SK-N-SH (cell line): ENCODE measurements at regions not wholly inside any gene's neighbourhood (a gene's known extent, or its start where the extent isn't known, plus 50 kb on each side); places are given as distances from the start of the nearest gene placed in this dataset.

Experiments used
- CTCF ChIA-PET: fragments of 300-600, 350-600 bp; formaldehyde crosslinking; extraction: SDS; loops from one replicate; lab custom pipeline; 2021; lab: Yijun Ruan, JAX
- POLR2A ChIA-PET: fragments of 350-600 bp; sonication (Branson Sonifier 250); formaldehyde crosslinking; extraction: SDS; loops from one replicate; lab custom pipeline; 2020; ENCODE audit warnings: antibody characterized with exemption, inconsistent platforms; lab: Yijun Ruan, JAX
- DNase-seq: peaks from one replicate; pipeline ENCODE4 v3.0.0; 2012
- H2AFZ ChIP-seq: fragments of 200-600 bp; sonication (generic); 2 replicates; pipeline ENCODE4 v1.8.1; 2016; ENCODE audit warnings: antibody characterized with exemption, mild to moderate bottlenecking, low read depth
- H3F3A ChIP-seq: fragments of 200-600 bp; sonication (generic); replicated peaks from 2 replicates; pipeline ENCODE3; 2016; ENCODE audit warnings: antibody characterized with exemption, mild to moderate bottlenecking; ENCODE audit not compliant: insufficient read depth
- H3K27ac ChIP-seq, 2 experiments: fragments of 200-500 bp in 1 of 2; fragments of 200-600 bp in 1 of 2; sonication (Bioruptor generic) in 1 of 2; sonication (generic), shearing (Covaris generic) in 1 of 2; 2 replicates each; pipeline versions ENCODE4 v1.5.1 to v1.6.1; 2014 to 2016; ENCODE audit warnings: low read depth in 2 of 2, inconsistent platforms in 1 of 2, low read length in 1 of 2, mild to moderate bottlenecking in 1 of 2, mixed read lengths in 1 of 2
- H3K27me3 ChIP-seq: fragments of 200-600 bp; sonication (generic), shearing (Covaris generic); 2 replicates; pipeline ENCODE4 v1.6.1; 2016; ENCODE audit warnings: mixed run types; ENCODE audit not compliant: insufficient read depth
- H3K36me3 ChIP-seq, 2 experiments: fragments of 200-500 bp in 1 of 2; fragments of 200-600 bp in 1 of 2; sonication (Bioruptor generic) in 1 of 2; sonication (generic) in 1 of 2; replicated peaks in 1 of 2; 2 replicates each; pipeline versions ENCODE3 to v1.5.1; 2014 to 2016; ENCODE audit warnings: low read length in 1 of 2, mild to moderate bottlenecking in 1 of 2; ENCODE audit not compliant: insufficient read depth in 2 of 2, control insufficient read depth in 1 of 2
- H3K4me1 ChIP-seq, 2 experiments: fragments of 200-500 bp in 1 of 2; fragments of 200-600 bp in 1 of 2; sonication (Bioruptor generic) in 1 of 2; sonication (generic), shearing (Covaris generic) in 1 of 2; 2 replicates each; pipeline versions ENCODE4 v1.5.1 to v1.6.1; 2014 to 2016; ENCODE audit warnings: low read depth in 1 of 2, low read length in 1 of 2, mixed run types in 1 of 2; ENCODE audit not compliant: insufficient read depth in 2 of 2, control insufficient read depth in 1 of 2
- H3K4me2 ChIP-seq: fragments of 200-600 bp; sonication (generic), shearing (Covaris generic); 2 replicates; pipeline ENCODE4 v1.6.1; 2017; ENCODE audit warnings: mixed run types
- H3K4me3 ChIP-seq, 2 experiments: fragments of 200-500 bp in 1 of 2; fragments of 200-600 bp in 1 of 2; sonication (Bioruptor generic) in 1 of 2; sonication (generic), shearing (Covaris generic) in 1 of 2; 2 replicates each; pipeline versions ENCODE4 v1.5.1 to v1.8.1; 2014 to 2016; ENCODE audit warnings: low read depth in 2 of 2, inconsistent platforms in 1 of 2, low read length in 1 of 2, mild to moderate bottlenecking in 1 of 2, mixed read lengths in 1 of 2, moderate library complexity in 1 of 2
- H3K79me2 ChIP-seq: fragments of 200-600 bp; sonication (generic); 2 replicates; pipeline ENCODE4 v1.8.1; 2017; ENCODE audit warnings: mild to moderate bottlenecking; ENCODE audit not compliant: insufficient read depth
- H3K9ac ChIP-seq: fragments of 200-600 bp; sonication (generic); 2 replicates; pipeline ENCODE4 v1.6.1; 2017; ENCODE audit warnings: mixed run types
- H3K9me2 ChIP-seq: fragments of 200-600 bp; sonication (generic); 2 replicates; pipeline ENCODE4 v1.6.1; 2017; ENCODE audit warnings: mixed run types
- H3K9me3 ChIP-seq: fragments of 200-600 bp; sonication (generic); 2 replicates; pipeline ENCODE4 v1.6.1; 2017; ENCODE audit warnings: mixed run types, mild to moderate bottlenecking, moderate library complexity
- H4K20me1 ChIP-seq: fragments of 200-600 bp; sonication (generic); 2 replicates; pipeline ENCODE4 v1.6.1; 2017; ENCODE audit warnings: mild to moderate bottlenecking, mixed run types; ENCODE audit not compliant: insufficient read depth
- CHD2 ChIP-seq: fragments of 150-350 bp; IDR thresholded peaks from 2 replicates; pipeline ENCODE4 v1.6.1; 2018; ENCODE audit warnings: low read length; ENCODE audit not compliant: partially characterized antibody
- ELF1 ChIP-seq: IDR thresholded peaks from 2 replicates; pipeline ENCODE4 v1.4.0; 2012
- EZH2phosphoT487 ChIP-seq: fragments of 200-600 bp; sonication (generic); IDR thresholded peaks from 2 replicates; pipeline ENCODE4 v1.6.1; 2017; ENCODE audit warnings: low read depth, mixed run types, mild to moderate bottlenecking, antibody characterized with exemption, moderate library complexity, borderline replicate concordance
- GABPA ChIP-seq: IDR thresholded peaks from 2 replicates; pipeline ENCODE4 v1.4.0; 2012; ENCODE audit warnings: low read depth, mild to moderate bottlenecking
- GATA2 ChIP-seq: sonication (generic); formaldehyde crosslinking; IDR thresholded peaks from 2 replicates; pipeline ENCODE4 v1.5.0; 2020; ENCODE audit warnings: mild to moderate bottlenecking, missing genetic modification reagents
- JUND ChIP-seq: IDR thresholded peaks from 2 replicates; pipeline ENCODE4 v1.4.0; 2012
- PBX3 ChIP-seq: IDR thresholded peaks from 2 replicates; pipeline ENCODE4; 2012
- POLR2AphosphoS5 ChIP-seq: IDR thresholded peaks from 2 replicates; pipeline ENCODE4 v1.6.1; 2012; ENCODE audit warnings: low read depth, low read length
- RFX5 ChIP-seq: IDR thresholded peaks from 2 replicates; pipeline ENCODE4 v1.6.1; 2012; ENCODE audit warnings: mild to moderate bottlenecking, improper control_type of control experiment, low read length
- RXRA ChIP-seq: IDR thresholded peaks from 2 replicates; pipeline ENCODE4 v1.4.0; 2012; ENCODE audit warnings: low read depth, mild to moderate bottlenecking, borderline replicate concordance
- TAF1 ChIP-seq: IDR thresholded peaks from 2 replicates; pipeline ENCODE4 v1.6.1; 2012; ENCODE audit warnings: low read depth, mild to moderate bottlenecking, low read length, moderate library complexity, borderline replicate concordance
- WGBS: methylation state at CpG from one replicate; pipeline ENCODE4 v1.1.6; 2017; ENCODE audit warnings: low lambda C conversion rate; 5-methylcytosine and 5-hydroxymethylcytosine counted together
- TF ChIP-seq, protein P1 (sequence below): fragments of 200-600 bp; sonication (generic); IDR thresholded peaks from 2 replicates; pipeline ENCODE4 v1.6.1; 2017; ENCODE audit warnings: antibody characterized with exemption, mild to moderate bottlenecking, moderate library complexity
- TF ChIP-seq, protein P2 (sequence below): IDR thresholded peaks from 2 replicates; pipeline ENCODE4 v1.4.0; 2012; ENCODE audit warnings: low read depth, borderline replicate concordance

GRCh38 chr11:19422276-19422675 is 181.5 kb upstream of the E2F8 start:
- Histone ChIP-seq H4K20me1 (no peaks in the 10 kb centered on the region), H3K79me2 (no peaks in the 10 kb centered on the region), H3K4me1 (no peaks in the 10 kb centered on the region), H3K9me2 (no peaks in the 10 kb centered on the region), H3K4me3 (no peak overlapping the region), H2AFZ (no peak overlapping the region), H3K36me3 (no peaks in the 10 kb centered on the region), H3K9ac (no peak overlapping the region), H3K4me2 (no peak overlapping the region), H3K27me3 (peaks cover 4% of the 10 kb centered on the region; the same call in 1 of the 2 replicates), H3K9me3 (no peaks in the 10 kb centered on the region), H3K27ac (no peak overlapping the region), H3F3A (no peaks in the 10 kb centered on the region)
- CTCF ChIA-PET, result interaction anchor here (1.5 kb wide), 1 partner anchor 132 kb away, joined by 3 read pairs; no protein-coding TSS in a partner anchor
- no peak for DNase-seq
- TF ChIP-seq GATA2 (CRISPR knock-in tag), result no peak
- no peak for TF ChIP-seq JUND
- TF ChIP-seq EZH2phosphoT487, result no peak
- POLR2A ChIA-PET, result no interaction called here
- 100% methylated on average over 3 of the region's 7 CpGs for WGBS

- no peaks in the 10 kb centered on the region for H3K79me2 ChIP-seq
- H3K9ac ChIP-seq, result no peak overlapping the region
- WGBS, result 23% methylated on average over 6 of the region's 6 CpGs
- no peaks in the 10 kb centered on the region for H3F3A ChIP-seq
- H3K36me3 ChIP-seq, result no peaks in the 10 kb centered on the region
- H3K4me3 ChIP-seq, result no peak overlapping the region
- H4K20me1 ChIP-seq, result no peaks in the 10 kb centered on the region
- peaks cover 4% of the 10 kb centered on the region; the same call in 1 of the 2 replicates for H3K27me3 ChIP-seq
- no peak overlapping the region for H2AFZ ChIP-seq
- H3K4me1 ChIP-seq, result no peaks in the 10 kb centered on the region
- ChIA-PET POLR2A (no interaction called here), CTCF (interaction anchor here (0.8 to 0.9 kb wide), 2 partner anchors 13 to 28 kb away, joined by 3 to 5 read pairs; no protein-coding TSS in a partner anchor)
- H3K4me2 ChIP-seq, result no peak overlapping the region
- no peaks in the 10 kb centered on the region for H3K9me3 ChIP-seq
- TF ChIP-seq PBX3 (no peak), POLR2AphosphoS5 (no peak), RFX5 (no peak), CHD2 (no peak), RXRA (no peak), ELF1 (no peak), JUND (no peak), TAF1 (no peak), GABPA (no peak)
- TF ChIP-seq, protein P1, sequence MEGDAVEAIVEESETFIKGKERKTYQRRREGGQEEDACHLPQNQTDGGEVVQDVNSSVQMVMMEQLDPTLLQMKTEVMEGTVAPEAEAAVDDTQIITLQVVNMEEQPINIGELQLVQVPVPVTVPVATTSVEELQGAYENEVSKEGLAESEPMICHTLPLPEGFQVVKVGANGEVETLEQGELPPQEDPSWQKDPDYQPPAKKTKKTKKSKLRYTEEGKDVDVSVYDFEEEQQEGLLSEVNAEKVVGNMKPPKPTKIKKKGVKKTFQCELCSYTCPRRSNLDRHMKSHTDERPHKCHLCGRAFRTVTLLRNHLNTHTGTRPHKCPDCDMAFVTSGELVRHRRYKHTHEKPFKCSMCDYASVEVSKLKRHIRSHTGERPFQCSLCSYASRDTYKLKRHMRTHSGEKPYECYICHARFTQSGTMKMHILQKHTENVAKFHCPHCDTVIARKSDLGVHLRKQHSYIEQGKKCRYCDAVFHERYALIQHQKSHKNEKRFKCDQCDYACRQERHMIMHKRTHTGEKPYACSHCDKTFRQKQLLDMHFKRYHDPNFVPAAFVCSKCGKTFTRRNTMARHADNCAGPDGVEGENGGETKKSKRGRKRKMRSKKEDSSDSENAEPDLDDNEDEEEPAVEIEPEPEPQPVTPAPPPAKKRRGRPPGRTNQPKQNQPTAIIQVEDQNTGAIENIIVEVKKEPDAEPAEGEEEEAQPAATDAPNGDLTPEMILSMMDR, result no peak
- TF ChIP-seq, protein P2, sequence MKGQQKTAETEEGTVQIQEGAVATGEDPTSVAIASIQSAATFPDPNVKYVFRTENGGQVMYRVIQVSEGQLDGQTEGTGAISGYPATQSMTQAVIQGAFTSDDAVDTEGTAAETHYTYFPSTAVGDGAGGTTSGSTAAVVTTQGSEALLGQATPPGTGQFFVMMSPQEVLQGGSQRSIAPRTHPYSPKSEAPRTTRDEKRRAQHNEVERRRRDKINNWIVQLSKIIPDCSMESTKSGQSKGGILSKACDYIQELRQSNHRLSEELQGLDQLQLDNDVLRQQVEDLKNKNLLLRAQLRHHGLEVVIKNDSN, result no peak
- no peaks in the 10 kb centered on the region for H3K9me2 ChIP-seq
- DNase-seq, result no peak
- H3K27ac ChIP-seq, result no peak overlapping the region
Measured at GRCh38 chr11:19420868-19421533, 180.3 kb upstream of the E2F8 start.
